Tibial nerve (tissue), 4 donors: ENCODE measurements at regions not wholly inside any gene's neighbourhood (a gene's known extent, or its start where the extent isn't known, plus 50 kb on each side); places are given as distances from the start of the nearest gene placed in this dataset.

Source experiments
- EP300 ChIP-seq, 2 donors: sonication (generic); formaldehyde crosslinking; IDR thresholded peaks; one replicate each; pipeline ENCODE4 v1.6.1; 2017; ENCODE audit warnings: antibody characterized with exemption in 2 of 2, mild to moderate bottlenecking in 1 of 2
- POLR2A ChIP-seq, 2 donors: fragments of 450-650 bp; IDR thresholded peaks; one replicate each; pipeline ENCODE4 v1.6.1; 2017; ENCODE audit warnings: antibody characterized with exemption in 2 of 2, mild to moderate bottlenecking in 2 of 2, moderate library complexity in 2 of 2
- TF ChIP-seq, protein P1 (sequence below), 5 experiments: fragments of 200-600 bp in 3 of 5; fragments of 450-650 bp in 2 of 5; sonication (generic) in 3 of 5; IDR thresholded peaks; one replicate each; pipeline ENCODE4 v1.5.1; 2016 to 2019; ENCODE audit warnings: antibody characterized with exemption in 5 of 5, mild to moderate bottlenecking in 3 of 5, moderate library complexity in 2 of 5

DNA sequence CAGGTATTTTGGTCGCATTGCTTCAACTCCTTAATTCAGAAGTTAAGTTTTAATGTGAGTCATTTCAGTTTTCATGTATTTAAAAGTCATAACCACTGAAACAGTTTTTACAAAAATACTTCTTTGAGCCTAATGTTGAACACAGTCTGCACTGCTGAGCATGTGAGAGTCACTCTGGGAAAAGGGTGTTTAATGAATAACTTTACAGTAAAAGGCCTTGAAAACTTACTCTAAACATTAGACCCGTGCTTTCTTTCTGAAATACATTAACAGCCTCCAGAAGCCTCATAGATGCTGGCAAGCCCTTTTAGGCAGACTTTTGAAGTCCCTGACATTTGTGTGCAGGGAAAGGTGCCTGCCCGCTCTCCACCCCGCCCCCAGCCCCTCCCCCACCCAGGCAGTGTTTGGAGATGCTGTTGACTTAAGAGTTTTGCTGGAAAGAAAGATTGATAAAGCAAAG is 68.9 kb upstream of the NR2F2 start:
- TF ChIP-seq, protein P1, sequence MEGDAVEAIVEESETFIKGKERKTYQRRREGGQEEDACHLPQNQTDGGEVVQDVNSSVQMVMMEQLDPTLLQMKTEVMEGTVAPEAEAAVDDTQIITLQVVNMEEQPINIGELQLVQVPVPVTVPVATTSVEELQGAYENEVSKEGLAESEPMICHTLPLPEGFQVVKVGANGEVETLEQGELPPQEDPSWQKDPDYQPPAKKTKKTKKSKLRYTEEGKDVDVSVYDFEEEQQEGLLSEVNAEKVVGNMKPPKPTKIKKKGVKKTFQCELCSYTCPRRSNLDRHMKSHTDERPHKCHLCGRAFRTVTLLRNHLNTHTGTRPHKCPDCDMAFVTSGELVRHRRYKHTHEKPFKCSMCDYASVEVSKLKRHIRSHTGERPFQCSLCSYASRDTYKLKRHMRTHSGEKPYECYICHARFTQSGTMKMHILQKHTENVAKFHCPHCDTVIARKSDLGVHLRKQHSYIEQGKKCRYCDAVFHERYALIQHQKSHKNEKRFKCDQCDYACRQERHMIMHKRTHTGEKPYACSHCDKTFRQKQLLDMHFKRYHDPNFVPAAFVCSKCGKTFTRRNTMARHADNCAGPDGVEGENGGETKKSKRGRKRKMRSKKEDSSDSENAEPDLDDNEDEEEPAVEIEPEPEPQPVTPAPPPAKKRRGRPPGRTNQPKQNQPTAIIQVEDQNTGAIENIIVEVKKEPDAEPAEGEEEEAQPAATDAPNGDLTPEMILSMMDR (IDR thresholded peaks at IDR 0.05) = no peak
- TF ChIP-seq EP300 (IDR thresholded peaks at IDR 0.05) (no peak), POLR2A (IDR thresholded peaks at IDR 0.05) (no peak)
